Peyer's patch (tissue), 4 donors: ENCODE measurements at regions not wholly inside any gene's neighbourhood (a gene's known extent, or its start where the extent isn't known, plus 50 kb on each side); places are given as distances from the start of the nearest gene placed in this dataset.

Source experiments
- POLR2A ChIP-seq, 2 donors: fragments of 450-650 bp; IDR thresholded peaks; one replicate each; pipeline ENCODE4 v1.5.1; 2017; ENCODE audit warnings: antibody characterized with exemption in 2 of 2, mild to moderate bottlenecking in 2 of 2, moderate library complexity in 2 of 2
- TF ChIP-seq, protein P1 (sequence below), 6 experiments: fragments of 450-650 bp in 4 of 6; fragments of 200-600 bp in 2 of 6; sonication (generic) in 1 of 6; IDR thresholded peaks; one replicate each; pipeline ENCODE4 v1.5.1; 2017 to 2019; ENCODE audit warnings: antibody characterized with exemption in 6 of 6, mild to moderate bottlenecking in 3 of 6, moderate library complexity in 1 of 6

DNA sequence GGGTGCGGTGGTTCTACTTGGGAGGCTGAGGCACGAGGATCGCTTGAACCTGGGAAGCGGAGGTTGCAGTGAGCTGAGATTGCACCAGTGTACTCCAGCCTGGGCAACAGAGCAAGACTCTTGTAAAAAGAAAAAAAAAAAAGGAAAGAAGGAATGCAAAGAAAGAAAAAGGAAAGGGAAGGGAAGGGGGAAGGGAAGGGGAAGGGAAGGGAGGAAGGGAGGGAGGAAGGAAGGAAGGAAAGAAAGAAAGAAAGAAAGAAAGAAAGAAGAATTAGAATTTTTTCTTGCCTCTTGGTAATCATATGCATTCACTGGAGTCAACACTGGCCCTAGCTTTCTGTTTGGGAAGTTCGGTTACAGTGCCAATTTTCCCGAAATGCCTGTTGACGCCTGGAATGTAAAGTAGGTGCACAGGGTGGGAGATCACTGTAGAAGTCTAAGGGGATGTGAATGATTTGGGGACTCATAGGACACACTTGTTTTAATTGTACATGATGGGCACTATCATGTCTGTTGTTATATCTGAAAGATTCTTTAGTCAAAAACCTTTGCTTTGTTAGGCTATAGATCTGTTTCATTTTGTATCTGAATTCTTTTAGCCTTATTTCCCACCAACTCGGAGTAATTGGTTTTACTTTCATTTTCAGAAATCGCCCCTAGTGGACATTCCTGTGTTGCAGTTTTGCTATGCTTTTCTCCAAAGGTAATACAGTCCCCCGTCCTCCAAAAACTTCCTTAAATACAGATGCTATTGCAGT lies 59.8 kb upstream of the MORC3 start:
- TF ChIP-seq, protein P1, sequence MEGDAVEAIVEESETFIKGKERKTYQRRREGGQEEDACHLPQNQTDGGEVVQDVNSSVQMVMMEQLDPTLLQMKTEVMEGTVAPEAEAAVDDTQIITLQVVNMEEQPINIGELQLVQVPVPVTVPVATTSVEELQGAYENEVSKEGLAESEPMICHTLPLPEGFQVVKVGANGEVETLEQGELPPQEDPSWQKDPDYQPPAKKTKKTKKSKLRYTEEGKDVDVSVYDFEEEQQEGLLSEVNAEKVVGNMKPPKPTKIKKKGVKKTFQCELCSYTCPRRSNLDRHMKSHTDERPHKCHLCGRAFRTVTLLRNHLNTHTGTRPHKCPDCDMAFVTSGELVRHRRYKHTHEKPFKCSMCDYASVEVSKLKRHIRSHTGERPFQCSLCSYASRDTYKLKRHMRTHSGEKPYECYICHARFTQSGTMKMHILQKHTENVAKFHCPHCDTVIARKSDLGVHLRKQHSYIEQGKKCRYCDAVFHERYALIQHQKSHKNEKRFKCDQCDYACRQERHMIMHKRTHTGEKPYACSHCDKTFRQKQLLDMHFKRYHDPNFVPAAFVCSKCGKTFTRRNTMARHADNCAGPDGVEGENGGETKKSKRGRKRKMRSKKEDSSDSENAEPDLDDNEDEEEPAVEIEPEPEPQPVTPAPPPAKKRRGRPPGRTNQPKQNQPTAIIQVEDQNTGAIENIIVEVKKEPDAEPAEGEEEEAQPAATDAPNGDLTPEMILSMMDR (IDR thresholded peaks at IDR 0.05): peak; percentile 78 to 99 (median 88)
- no peak for TF ChIP-seq POLR2A (IDR thresholded peaks at IDR 0.05)
